H9 (cell line): ENCODE measurements at regions not wholly inside any gene's neighbourhood (a gene's known extent, or its start where the extent isn't known, plus 50 kb on each side); places are given as distances from the start of the nearest gene placed in this dataset.

Experiments used
- DNase-seq: peaks from one replicate; pipeline ENCODE4 v3.0.0-alpha.2; 2017
- H2AFZ ChIP-seq: one replicate; pipeline ENCODE4 v1.6.1; 2013; ENCODE audit warnings: mild to moderate bottlenecking, low read length, control low read depth, moderate library complexity
- H2AK5ac ChIP-seq: 2 replicates; pipeline ENCODE4 v1.6.1; 2013; ENCODE audit warnings: low read length, control low read depth, mixed read lengths; ENCODE audit not compliant: insufficient read length
- H2BK120ac ChIP-seq: one replicate; pipeline ENCODE4 v1.6.1; 2013; ENCODE audit warnings: low read depth, mild to moderate bottlenecking, low read length, control low read depth, inconsistent platforms; ENCODE audit not compliant: poor library complexity, severe bottlenecking
- H2BK12ac ChIP-seq: 2 replicates; pipeline ENCODE4 v1.6.1; 2013; ENCODE audit warnings: low read length, control low read depth, mixed read lengths, low read depth; ENCODE audit not compliant: insufficient read length
- H2BK15ac ChIP-seq: 2 replicates; pipeline ENCODE4 v1.6.1; 2013; ENCODE audit warnings: low read depth, low read length, control low read depth
- H2BK20ac ChIP-seq: one replicate; pipeline ENCODE4 v1.6.1; 2013; ENCODE audit warnings: low read depth, mild to moderate bottlenecking, low read length, control low read depth, inconsistent platforms; ENCODE audit not compliant: poor library complexity, severe bottlenecking
- H2BK5ac ChIP-seq: 2 replicates; pipeline ENCODE4 v1.6.1; 2013; ENCODE audit warnings: low read length, control low read depth, mixed read lengths; ENCODE audit not compliant: insufficient read length
- H3K14ac ChIP-seq: 2 replicates; pipeline ENCODE4 v1.6.1; 2013; ENCODE audit warnings: low read length, control low read depth; ENCODE audit not compliant: insufficient read depth
- H3K18ac ChIP-seq: 2 replicates; pipeline ENCODE4 v1.6.1; 2013; ENCODE audit warnings: low read depth, mild to moderate bottlenecking, mixed read lengths, low read length, control low read depth; ENCODE audit not compliant: insufficient read length
- H3K23ac ChIP-seq: 2 replicates; pipeline ENCODE4 v1.6.1; 2013; ENCODE audit warnings: low read length, control low read depth, mixed read lengths, low read depth; ENCODE audit not compliant: insufficient read length
- H3K23me2 ChIP-seq: 2 replicates; pipeline ENCODE4 v1.6.1; 2013; ENCODE audit warnings: low read depth, mild to moderate bottlenecking, mixed read lengths, low read length, control low read depth; ENCODE audit not compliant: insufficient read length, poor library complexity, severe bottlenecking
- H3K27ac ChIP-seq: 2 replicates; pipeline ENCODE4 v1.5.1; 2013; ENCODE audit warnings: low read length, control low read depth, mixed read lengths, low read depth; ENCODE audit not compliant: insufficient read length
- H3K27me3 ChIP-seq: 2 replicates; pipeline ENCODE4 v1.6.1; 2013; ENCODE audit warnings: low read length, control low read depth, inconsistent platforms; ENCODE audit not compliant: insufficient read depth
- H3K4ac ChIP-seq: 2 replicates; pipeline ENCODE4 v1.6.1; 2013; ENCODE audit warnings: low read depth, mild to moderate bottlenecking, control low read depth, inconsistent platforms, low read length, moderate library complexity
- H3K4me1 ChIP-seq: 2 replicates; pipeline ENCODE4 v1.6.1; 2013; ENCODE audit warnings: low read length, control low read depth, inconsistent platforms; ENCODE audit not compliant: insufficient read depth
- H3K4me2 ChIP-seq: 2 replicates; pipeline ENCODE4 v1.6.1; 2013; ENCODE audit warnings: low read length, control low read depth, mixed read lengths; ENCODE audit not compliant: insufficient read length, insufficient read depth
- H3K56ac ChIP-seq: 2 replicates; pipeline ENCODE4 v1.6.1; 2013; ENCODE audit warnings: low read depth, mild to moderate bottlenecking, mixed read lengths, low read length, control low read depth; ENCODE audit not compliant: insufficient read length
- H3K79me1 ChIP-seq: 2 replicates; pipeline ENCODE4 v1.6.1; 2013; ENCODE audit warnings: low read depth, mild to moderate bottlenecking, moderate library complexity, low read length, control low read depth, inconsistent platforms; ENCODE audit not compliant: insufficient read depth, poor library complexity, severe bottlenecking
- H3K79me2 ChIP-seq: 2 replicates; pipeline ENCODE4 v1.6.1; 2013; ENCODE audit warnings: low read length, control low read depth, inconsistent platforms; ENCODE audit not compliant: insufficient read depth
- H3K9ac ChIP-seq: 2 replicates; pipeline ENCODE4 v1.6.1; 2013; ENCODE audit warnings: low read length, control low read depth, mixed read lengths; ENCODE audit not compliant: insufficient read length; ENCODE audit errors: extremely low read depth
- H3K9me3 ChIP-seq: one replicate; pipeline ENCODE4 v1.6.1; 2013; ENCODE audit warnings: low read depth, low read length, inconsistent platforms; ENCODE audit not compliant: control insufficient read depth
- H3T11ph ChIP-seq: one replicate; pipeline ENCODE4 v1.6.1; 2013; ENCODE audit warnings: mild to moderate bottlenecking, low read length, control low read depth, inconsistent platforms
- H4K20me1 ChIP-seq: one replicate; pipeline ENCODE4 v1.6.1; 2013; ENCODE audit not compliant: control insufficient read depth, insufficient read length, insufficient read depth
- H4K5ac ChIP-seq: 2 replicates; pipeline ENCODE4 v1.6.1; 2013; ENCODE audit warnings: low read depth, mild to moderate bottlenecking, mixed read lengths, low read length, control low read depth; ENCODE audit not compliant: insufficient read length
- H4K8ac ChIP-seq: replicated peaks from 2 replicates; pipeline ENCODE4 v1.6.1; 2013; ENCODE audit warnings: low read length, control low read depth, mixed read lengths, low read depth; ENCODE audit not compliant: insufficient read length
- H4K91ac ChIP-seq: 2 replicates; pipeline ENCODE4 v1.6.1; 2013; ENCODE audit warnings: low read depth, mild to moderate bottlenecking, moderate library complexity, mixed read lengths, low read length, control low read depth; ENCODE audit not compliant: insufficient read length
- H3K27ac Mint-ChIP-seq, 3 experiments: 2 replicates in 2 of 3; 3 replicates in 1 of 3; pipeline ENCODE4 v1.8.0; 2020 to 2021; ENCODE audit warnings: mixed read lengths in 3 of 3, mild to moderate bottlenecking in 1 of 3, moderate library complexity in 1 of 3
- H3K27me3 Mint-ChIP-seq: 2 replicates; pipeline ENCODE4 v1.8.0; 2021; ENCODE audit warnings: low read depth, mild to moderate bottlenecking, moderate library complexity, mixed read lengths
- H3K36me3 Mint-ChIP-seq, 3 experiments: 2 replicates in 2 of 3; 3 replicates in 1 of 3; pipeline ENCODE4 v1.8.0; 2020 to 2021; ENCODE audit warnings: low read depth in 3 of 3, mixed read lengths in 3 of 3; ENCODE audit not compliant: insufficient read depth in 1 of 3
- H3K4me1 Mint-ChIP-seq, 2 experiments: 2 replicates each; pipeline ENCODE4 v1.8.0; 2020; ENCODE audit warnings: mixed read lengths in 2 of 2
- H3K4me3 Mint-ChIP-seq, 2 experiments: 2 replicates in 1 of 2; 3 replicates in 1 of 2; pipeline ENCODE4 v1.8.0; 2020 to 2021; ENCODE audit warnings: mild to moderate bottlenecking in 2 of 2, mixed read lengths in 2 of 2, moderate library complexity in 1 of 2
- H3K9me3 Mint-ChIP-seq, 2 experiments: 2 replicates in 1 of 2; 3 replicates in 1 of 2; pipeline ENCODE4 v1.8.0; 2020; ENCODE audit warnings: mild to moderate bottlenecking in 2 of 2, mixed read lengths in 2 of 2, moderate library complexity in 1 of 2
- CTCF ChIP-seq: fragments of 200-600 bp; sonication (generic); conservative IDR thresholded peaks from 3 replicates; pipeline ENCODE4 v1.8.0; 2021; ENCODE audit warnings: antibody characterized with exemption, mild to moderate bottlenecking
- WGBS: extraction: QIAGEN DNeasy Blood & Tissue Kit; methylation state at CpG from one replicate; pipeline ENCODE4 v1.1.7; 2013; ENCODE audit warnings: missing lambda C conversion rate, low lambda C conversion rate, mixed read lengths; ENCODE audit not compliant: insufficient read length; ENCODE audit errors: extremely low coverage; 5-methylcytosine and 5-hydroxymethylcytosine counted together

DNA sequence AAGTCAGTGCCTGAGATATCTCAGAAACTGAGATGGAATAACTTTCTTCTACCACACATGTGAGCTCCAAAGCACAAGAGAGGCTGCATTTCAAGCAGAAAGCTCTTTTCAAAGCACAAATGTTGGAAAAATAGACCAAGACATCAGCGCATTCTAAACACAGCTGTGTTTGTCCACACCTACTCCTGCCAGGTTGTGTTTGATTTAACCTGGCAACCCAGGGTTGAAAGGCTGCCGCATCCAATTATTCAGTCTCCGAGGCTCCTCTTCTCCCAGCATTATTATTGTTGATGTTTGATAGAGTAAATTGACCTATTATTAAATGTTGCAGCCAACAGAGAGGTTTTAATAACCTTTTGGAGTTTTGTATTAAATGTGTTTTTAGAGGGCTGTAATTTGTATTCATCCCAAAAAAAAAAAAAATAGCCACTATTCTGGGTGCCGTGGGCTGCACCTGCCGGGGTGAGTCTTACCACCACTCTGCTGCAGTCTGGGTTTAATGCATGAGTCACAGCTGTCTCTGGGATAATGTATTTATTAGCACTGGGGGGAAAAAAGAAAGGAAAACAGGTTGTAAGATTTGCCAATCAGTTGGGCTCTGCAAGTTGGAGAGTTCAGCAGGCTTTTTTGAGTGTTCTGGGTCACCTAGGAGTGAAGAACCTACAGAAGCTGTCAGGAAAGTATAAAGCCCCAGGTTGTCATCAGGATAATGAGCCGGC is 105.2 kb upstream of the NOCT start:
- Histone ChIP-seq H4K20me1 (no peaks in the 10 kb centered on the region), H2BK5ac (no peak overlapping the region), H2AK5ac (no peak overlapping the region), H3K23me2 (no peaks in the 10 kb centered on the region), H2BK20ac (no peak overlapping the region), H3K4me1 (peaks cover 6% of the 10 kb centered on the region), H4K5ac (no peak overlapping the region), H3K56ac (no peak overlapping the region), H4K8ac (no peak overlapping the region), H3K79me2 (no peaks in the 10 kb centered on the region), H3K9ac (no peak overlapping the region), H3K14ac (no peak overlapping the region), H3K27me3 (no peaks in the 10 kb centered on the region), H3K4me2 (no peak overlapping the region), H3K4ac (no peak overlapping the region), H2AFZ (no peak overlapping the region), H4K91ac (no peak overlapping the region), H2BK12ac (no peak overlapping the region), H3K23ac (no peak overlapping the region), H3K18ac (peak overlapping the region; percentile 40), H2BK120ac (no peak overlapping the region), H2BK15ac (no peak overlapping the region), H3K9me3 (no peaks in the 10 kb centered on the region), H3K79me1 (no peaks in the 10 kb centered on the region), H3K27ac (no peak overlapping the region), H3T11ph (no peak overlapping the region)
- Mint-ChIP-seq H3K9me3 (peaks cover 3 to 6% of the 10 kb centered on the region in 2 experiments; a peak in 4 of 5 replicates), H3K27me3 (no peaks in the 10 kb centered on the region; the same call in 1 of the 2 replicates), H3K27ac (peak overlapping the region in 1 of 3 experiments; percentile 38; a peak in 2 of 7 replicates), H3K4me3 (no peak overlapping the region), H3K4me1 (peaks cover 20% of the 10 kb centered on the region in 2 experiments), H3K36me3 (peaks cover 3 to 6% (median 3%) of the 10 kb centered on the region in 3 experiments; a peak in 4 of 7 replicates)
- no CpG with 5 or more reads among the region's 6 CpGs for WGBS
- TF ChIP-seq CTCF: no peak
- no peak for DNase-seq
